ENCODE measurements at regions not wholly inside any gene's neighbourhood (a gene's known extent, or its start where the extent isn't known, plus 50 kb on each side); places are given as distances from the start of the nearest gene placed in this dataset.

DNA sequence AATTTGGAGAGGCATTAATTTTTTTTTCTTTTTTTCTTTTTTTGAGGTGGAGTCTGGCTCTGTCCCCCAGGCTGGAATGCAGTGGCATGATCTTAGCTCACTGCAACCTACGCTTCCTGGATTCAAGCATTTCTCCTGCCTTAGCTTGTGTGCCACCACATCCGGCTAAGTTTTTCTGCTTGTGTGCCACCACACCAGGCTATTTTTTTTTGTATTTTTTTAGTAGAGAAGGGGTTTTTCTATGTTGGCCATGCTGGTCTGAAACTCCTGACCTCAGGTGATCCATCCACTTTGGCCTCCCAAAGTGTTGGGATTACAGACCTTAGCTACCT, 102.0 kb downstream of the TMSB4Y start:
- H3K4me3 ChIP-seq (ENCODE audit: low read depth, low read length) = no peak overlapping the region
- no peak overlapping the region for H3K14ac ChIP-seq (ENCODE audit: low read length)
- no peak for DNase-seq
- no peak overlapping the region for H2AK5ac ChIP-seq (ENCODE audit: low read length)
- no peaks in the 10 kb centered on the region for H3K4me1 ChIP-seq (ENCODE audit: control insufficient read depth in 1 of 2, insufficient read depth in 2 of 2, low read length in 2 of 2)
- no peak overlapping the region for H3K4ac ChIP-seq (ENCODE audit: low read depth, low read length)
- H3K9ac ChIP-seq (ENCODE audit: low read length) = no peak overlapping the region
- H2AFZ ChIP-seq (ENCODE audit: insufficient read depth, low read length, poor library complexity) = no peak overlapping the region
- H4K8ac ChIP-seq (ENCODE audit: low read depth, low read length) = no peak overlapping the region
- no peaks in the 10 kb centered on the region for H3K27me3 ChIP-seq (ENCODE audit: insufficient read depth, low read length)
- H4K91ac ChIP-seq (ENCODE audit: low read depth, low read length) = no peak overlapping the region
- H2BK5ac ChIP-seq (ENCODE audit: low read depth, low read length, poor library complexity) = no peak overlapping the region
- H2BK12ac ChIP-seq (ENCODE audit: low read length) = no peak overlapping the region
- no peak overlapping the region for H3K4me2 ChIP-seq (ENCODE audit: low read length)
- no peaks in the 10 kb centered on the region for H3K79me2 ChIP-seq (ENCODE audit: control insufficient read depth, insufficient read depth, low read length, poor library complexity)
- peaks cover 0 to 3% of the 10 kb centered on the region in 2 experiments for H3K36me3 ChIP-seq (ENCODE audit: control insufficient read depth in 1 of 2, insufficient read depth in 2 of 2, low read length in 2 of 2)
- no peaks in the 10 kb centered on the region for H3K9me3 ChIP-seq (ENCODE audit: insufficient read depth, low read depth, low read length)
- H3K18ac ChIP-seq (ENCODE audit: low read length) = no peak overlapping the region
- H3K23ac ChIP-seq (ENCODE audit: low read length) = no peak overlapping the region
- no CpG with 5 or more reads among the region's 2 CpGs for WGBS (ENCODE audit: extremely low coverage, insufficient coverage, insufficient read length)
- H4K12ac ChIP-seq (ENCODE audit: low read depth, low read length) = no peak overlapping the region
- no peak overlapping the region for H2BK120ac ChIP-seq (ENCODE audit: insufficient read depth, low read length, poor library complexity)
- no peaks in the 10 kb centered on the region for H3K79me1 ChIP-seq (ENCODE audit: low read length)
- H3K27ac ChIP-seq (ENCODE audit: low read depth, low read length) = no peak overlapping the region

DNA sequence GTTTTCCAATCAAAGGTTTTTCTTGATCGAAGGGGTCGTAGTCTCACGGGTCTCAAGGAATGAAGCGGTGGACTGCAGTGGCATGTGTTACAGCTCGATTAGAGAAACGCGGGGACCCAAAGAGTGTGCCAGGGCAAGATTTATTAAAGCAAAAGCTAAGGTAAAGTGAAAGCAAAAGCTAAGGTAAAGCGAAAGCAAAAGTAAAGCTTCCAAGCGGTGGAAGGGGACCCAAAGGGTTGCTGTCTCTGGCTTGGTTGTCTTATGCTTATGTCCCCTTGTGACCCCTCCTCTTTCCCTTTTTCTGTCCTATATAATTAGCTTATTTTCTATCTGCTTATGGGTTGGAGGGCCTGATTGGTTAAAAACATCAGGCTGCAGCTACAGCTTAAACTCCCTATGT, 126.4 kb downstream of the TMSB4Y start:
- Histone ChIP-seq H3K14ac (ENCODE audit: low read length) (no peak overlapping the region), H3K4me2 (ENCODE audit: low read length) (no peak overlapping the region), H3K23ac (ENCODE audit: low read length) (no peak overlapping the region), H3K27me3 (ENCODE audit: insufficient read depth, low read length) (no peaks in the 10 kb centered on the region), H2BK12ac (ENCODE audit: low read length) (no peak overlapping the region), H3K9ac (ENCODE audit: low read length) (no peak overlapping the region), H3K4ac (ENCODE audit: low read depth, low read length) (no peak overlapping the region), H2BK120ac (ENCODE audit: insufficient read depth, low read length, poor library complexity) (no peak overlapping the region), H2BK5ac (ENCODE audit: low read depth, low read length, poor library complexity) (no peak overlapping the region), H4K8ac (ENCODE audit: low read depth, low read length) (no peak overlapping the region), H4K91ac (ENCODE audit: low read depth, low read length) (no peak overlapping the region), H4K12ac (ENCODE audit: low read depth, low read length) (no peak overlapping the region), H3K4me3 (ENCODE audit: low read depth, low read length) (no peak overlapping the region), H3K27ac (ENCODE audit: low read depth, low read length) (no peak overlapping the region), H2AK5ac (ENCODE audit: low read length) (no peak overlapping the region), H3K79me2 (ENCODE audit: control insufficient read depth, insufficient read depth, low read length, poor library complexity) (no peaks in the 10 kb centered on the region), H3K4me1 (ENCODE audit: control insufficient read depth in 1 of 2, insufficient read depth in 2 of 2, low read length in 2 of 2) (no peaks in the 10 kb centered on the region), H3K79me1 (ENCODE audit: low read length) (no peaks in the 10 kb centered on the region), H3K9me3 (ENCODE audit: insufficient read depth, low read depth, low read length) (no peaks in the 10 kb centered on the region), H2AFZ (ENCODE audit: insufficient read depth, low read length, poor library complexity) (no peak overlapping the region), H3K18ac (ENCODE audit: low read length) (no peak overlapping the region), H3K36me3 (ENCODE audit: control insufficient read depth in 1 of 2, insufficient read depth in 2 of 2, low read length in 2 of 2) (peaks cover 0 to 4% of the 10 kb centered on the region in 2 experiments)
- no peak for DNase-seq
- WGBS (ENCODE audit: extremely low coverage, insufficient coverage, insufficient read length) = no CpG with 5 or more reads among the region's 9 CpGs

DNA sequence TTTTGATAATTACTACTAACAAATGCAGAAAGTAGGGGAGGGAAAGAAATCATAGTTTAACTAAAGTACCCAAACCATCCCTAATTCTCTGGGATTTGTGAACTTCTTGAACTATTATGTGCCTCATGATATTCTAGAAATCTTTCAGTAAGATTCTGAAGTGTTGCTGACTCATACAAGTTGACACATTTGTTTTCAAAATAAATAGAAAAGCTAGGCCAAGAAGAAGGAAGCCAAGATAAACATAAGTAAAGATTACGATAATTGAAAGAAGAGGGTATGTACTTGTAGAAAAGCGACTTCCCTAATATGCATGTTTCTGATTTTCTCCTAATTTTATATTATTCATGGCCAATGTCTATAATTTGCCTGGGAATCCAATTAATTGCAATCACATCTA, 140.7 kb downstream of the TMSB4Y start:
- no peak overlapping the region for H2BK5ac ChIP-seq (ENCODE audit: low read depth, low read length, poor library complexity)
- no peak overlapping the region for H4K91ac ChIP-seq (ENCODE audit: low read depth, low read length)
- no peak overlapping the region for H3K4me2 ChIP-seq (ENCODE audit: low read length)
- no peak overlapping the region for H2AFZ ChIP-seq (ENCODE audit: insufficient read depth, low read length, poor library complexity)
- no peak overlapping the region for H3K18ac ChIP-seq (ENCODE audit: low read length)
- no peak overlapping the region for H2BK12ac ChIP-seq (ENCODE audit: low read length)
- no peak overlapping the region for H3K14ac ChIP-seq (ENCODE audit: low read length)
- no peaks in the 10 kb centered on the region for H3K9me3 ChIP-seq (ENCODE audit: insufficient read depth, low read depth, low read length)
- no peak overlapping the region for H4K8ac ChIP-seq (ENCODE audit: low read depth, low read length)
- DNase-seq = no peak
- WGBS (ENCODE audit: extremely low coverage, insufficient coverage, insufficient read length) = no CpG with 5 or more reads among the region's 2 CpGs
- H3K4me3 ChIP-seq (ENCODE audit: low read depth, low read length) = no peak overlapping the region
- H3K36me3 ChIP-seq (ENCODE audit: control insufficient read depth in 1 of 2, insufficient read depth in 2 of 2, low read length in 2 of 2) = no peaks in the 10 kb centered on the region
- H2BK120ac ChIP-seq (ENCODE audit: insufficient read depth, low read length, poor library complexity) = no peak overlapping the region
- no peak overlapping the region for H3K23ac ChIP-seq (ENCODE audit: low read length)
- no peak overlapping the region for H3K9ac ChIP-seq (ENCODE audit: low read length)
- no peaks in the 10 kb centered on the region for H3K79me1 ChIP-seq (ENCODE audit: low read length)
- no peak overlapping the region for H4K12ac ChIP-seq (ENCODE audit: low read depth, low read length)
- no peak overlapping the region for H2AK5ac ChIP-seq (ENCODE audit: low read length)
- no peaks in the 10 kb centered on the region for H3K27me3 ChIP-seq (ENCODE audit: insufficient read depth, low read length)
- no peak overlapping the region for H3K4ac ChIP-seq (ENCODE audit: low read depth, low read length)
- no peaks in the 10 kb centered on the region for H3K4me1 ChIP-seq (ENCODE audit: control insufficient read depth in 1 of 2, insufficient read depth in 2 of 2, low read length in 2 of 2)
- no peaks in the 10 kb centered on the region for H3K79me2 ChIP-seq (ENCODE audit: control insufficient read depth, insufficient read depth, low read length, poor library complexity)
- H3K27ac ChIP-seq (ENCODE audit: low read depth, low read length) = no peak overlapping the region

DNA sequence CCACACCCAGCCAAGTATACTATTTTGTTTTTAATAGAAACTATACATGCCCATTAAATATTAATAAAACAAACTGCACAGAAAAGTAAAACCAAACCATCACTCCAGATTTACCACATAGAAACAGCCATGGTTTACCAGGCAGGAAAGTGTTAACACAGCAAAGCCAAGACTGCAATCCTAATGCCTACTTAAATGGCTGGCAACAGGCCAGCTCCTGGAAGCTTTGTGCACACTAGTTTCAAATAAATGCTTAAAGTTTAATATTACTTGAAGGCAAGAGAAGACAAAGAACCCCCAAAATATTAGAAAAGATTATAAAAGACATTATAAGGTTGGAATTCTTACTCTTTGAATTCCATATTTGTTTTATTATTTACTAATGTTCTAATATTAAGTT, 141.0 kb downstream of the VCY start:
- no peak overlapping the region for H3K9ac ChIP-seq (ENCODE audit: low read length)
- no peak overlapping the region for H4K8ac ChIP-seq (ENCODE audit: low read depth, low read length)
- H2BK120ac ChIP-seq (ENCODE audit: insufficient read depth, low read length, poor library complexity) = no peak overlapping the region
- H3K23ac ChIP-seq (ENCODE audit: low read length) = no peak overlapping the region
- no peaks in the 10 kb centered on the region for H3K9me3 ChIP-seq (ENCODE audit: insufficient read depth, low read depth, low read length)
- no peak overlapping the region for H2AK5ac ChIP-seq (ENCODE audit: low read length)
- no peak overlapping the region for H3K14ac ChIP-seq (ENCODE audit: low read length)
- H2BK12ac ChIP-seq (ENCODE audit: low read length) = no peak overlapping the region
- no peaks in the 10 kb centered on the region for H3K4me1 ChIP-seq (ENCODE audit: control insufficient read depth in 1 of 2, insufficient read depth in 2 of 2, low read length in 2 of 2)
- no peak overlapping the region for H3K18ac ChIP-seq (ENCODE audit: low read length)
- H3K27me3 ChIP-seq (ENCODE audit: insufficient read depth, low read length) = no peaks in the 10 kb centered on the region
- no peaks in the 10 kb centered on the region for H3K79me1 ChIP-seq (ENCODE audit: low read length)
- H3K4me3 ChIP-seq (ENCODE audit: low read depth, low read length) = no peak overlapping the region
- H3K4ac ChIP-seq (ENCODE audit: low read depth, low read length) = no peak overlapping the region
- H3K79me2 ChIP-seq (ENCODE audit: control insufficient read depth, insufficient read depth, low read length, poor library complexity) = no peaks in the 10 kb centered on the region
- H3K4me2 ChIP-seq (ENCODE audit: low read length) = no peak overlapping the region
- H4K91ac ChIP-seq (ENCODE audit: low read depth, low read length) = no peak overlapping the region
- H3K27ac ChIP-seq (ENCODE audit: low read depth, low read length) = no peak overlapping the region
- no peak overlapping the region for H4K12ac ChIP-seq (ENCODE audit: low read depth, low read length)
- DNase-seq = no peak
- no peak overlapping the region for H2BK5ac ChIP-seq (ENCODE audit: low read depth, low read length, poor library complexity)
- H3K36me3 ChIP-seq (ENCODE audit: control insufficient read depth in 1 of 2, insufficient read depth in 2 of 2, low read length in 2 of 2) = no peaks in the 10 kb centered on the region
- H2AFZ ChIP-seq (ENCODE audit: insufficient read depth, low read length, poor library complexity) = no peak overlapping the region

DNA sequence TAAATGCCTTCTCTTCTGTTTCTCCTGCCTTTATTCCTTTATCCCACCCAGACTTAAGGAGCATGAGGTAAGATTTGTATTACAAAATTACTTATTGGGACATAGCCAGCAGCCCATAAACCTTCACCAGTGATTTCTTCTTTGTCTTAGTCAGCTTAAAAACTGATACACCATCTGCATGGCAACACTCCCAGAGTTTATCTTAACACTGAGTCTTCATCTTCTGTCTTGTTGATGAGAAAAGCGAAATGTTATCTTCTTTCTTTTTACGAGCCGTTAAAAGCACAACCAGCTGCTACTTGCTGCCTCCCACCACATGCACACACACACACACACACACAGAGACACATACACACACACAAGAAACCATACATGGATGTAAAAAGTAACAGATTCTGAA, 116.7 kb downstream of the VCY start:
- no peak overlapping the region for H4K91ac ChIP-seq (ENCODE audit: low read depth, low read length)
- no peak overlapping the region for H3K9ac ChIP-seq (ENCODE audit: low read length)
- no peak overlapping the region for H2BK5ac ChIP-seq (ENCODE audit: low read depth, low read length, poor library complexity)
- no peak overlapping the region for H2BK12ac ChIP-seq (ENCODE audit: low read length)
- no peak overlapping the region for H3K4me2 ChIP-seq (ENCODE audit: low read length)
- no peak overlapping the region for H4K8ac ChIP-seq (ENCODE audit: low read depth, low read length)
- H2AFZ ChIP-seq (ENCODE audit: insufficient read depth, low read length, poor library complexity) = no peak overlapping the region
- no peaks in the 10 kb centered on the region for H3K36me3 ChIP-seq (ENCODE audit: control insufficient read depth in 1 of 2, insufficient read depth in 2 of 2, low read length in 2 of 2)
- H3K27ac ChIP-seq (ENCODE audit: low read depth, low read length) = no peak overlapping the region
- no peak overlapping the region for H4K12ac ChIP-seq (ENCODE audit: low read depth, low read length)
- no peak overlapping the region for H3K18ac ChIP-seq (ENCODE audit: low read length)
- H3K9me3 ChIP-seq (ENCODE audit: insufficient read depth, low read depth, low read length) = no peaks in the 10 kb centered on the region
- no peak overlapping the region for H2AK5ac ChIP-seq (ENCODE audit: low read length)
- H3K79me2 ChIP-seq (ENCODE audit: control insufficient read depth, insufficient read depth, low read length, poor library complexity) = no peaks in the 10 kb centered on the region
- no peaks in the 10 kb centered on the region for H3K4me1 ChIP-seq (ENCODE audit: control insufficient read depth in 1 of 2, insufficient read depth in 2 of 2, low read length in 2 of 2)
- H3K4ac ChIP-seq (ENCODE audit: low read depth, low read length) = no peak overlapping the region
- no peak overlapping the region for H3K23ac ChIP-seq (ENCODE audit: low read length)
- no CpG with 5 or more reads among the region's 3 CpGs for WGBS (ENCODE audit: extremely low coverage, insufficient coverage, insufficient read length)
- H3K14ac ChIP-seq (ENCODE audit: low read length) = no peak overlapping the region
- no peaks in the 10 kb centered on the region for H3K27me3 ChIP-seq (ENCODE audit: insufficient read depth, low read length)
- H2BK120ac ChIP-seq (ENCODE audit: insufficient read depth, low read length, poor library complexity) = no peak overlapping the region
- no peak overlapping the region for H3K4me3 ChIP-seq (ENCODE audit: low read depth, low read length)
- DNase-seq = no peak
- H3K79me1 ChIP-seq (ENCODE audit: low read length) = no peaks in the 10 kb centered on the region
